CD4-positive, alpha-beta T cell treated with Interleukin-2 at 100 ng/mL for 4 hours (primary cell): ENCODE measurements at regions not wholly inside any gene's neighbourhood (a gene's known extent, or its start where the extent isn't known, plus 50 kb on each side); places are given as distances from the start of the nearest gene placed in this dataset.

ENCODE experiments used
- DNase-seq: peaks from one replicate; pipeline ENCODE4 v3.0.0-alpha.2; 2020; ENCODE audit warnings: low spot score

DNA sequence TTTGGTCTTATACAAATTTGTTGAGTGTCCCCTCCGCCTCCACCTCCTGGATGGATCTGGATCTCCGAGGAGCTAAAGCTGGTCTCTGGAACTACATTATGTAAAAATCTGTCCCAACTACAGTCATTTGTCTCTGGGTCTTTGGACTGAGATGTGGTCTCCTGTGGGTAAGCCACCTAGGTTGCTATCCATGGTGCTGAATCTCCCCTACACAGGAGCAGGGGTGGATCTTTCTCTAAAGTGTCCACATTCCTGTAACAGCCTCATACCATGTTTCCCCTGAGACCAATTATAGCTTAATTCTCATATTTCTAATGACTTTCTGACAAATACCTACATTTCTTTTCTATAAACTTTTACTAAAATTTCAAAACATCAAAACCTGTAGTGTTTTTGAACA lies 625.8 kb downstream of the TAFA4 start:
- peak; percentile 2 for DNase-seq

DNA sequence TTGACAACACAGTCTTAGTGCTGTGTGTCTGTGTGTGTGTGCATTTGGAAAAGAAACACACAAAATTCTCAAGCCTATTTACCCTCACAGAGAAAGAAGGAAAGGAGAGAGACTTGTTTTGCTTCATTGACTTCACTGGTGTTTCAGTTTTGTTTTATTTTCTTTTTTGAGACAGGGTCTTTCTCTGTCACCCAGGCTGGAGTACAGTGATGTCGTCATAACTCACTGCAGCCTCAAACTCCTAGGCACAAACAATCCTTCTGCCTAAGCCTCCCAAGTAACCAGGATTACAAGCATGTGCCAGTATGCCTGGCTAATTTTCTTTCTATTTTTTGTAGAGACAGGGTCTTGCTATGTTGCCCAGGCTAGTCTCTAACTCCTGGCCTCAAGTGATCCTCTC lies 636.9 kb downstream of the TAFA4 start:
- no peak for DNase-seq

DNA sequence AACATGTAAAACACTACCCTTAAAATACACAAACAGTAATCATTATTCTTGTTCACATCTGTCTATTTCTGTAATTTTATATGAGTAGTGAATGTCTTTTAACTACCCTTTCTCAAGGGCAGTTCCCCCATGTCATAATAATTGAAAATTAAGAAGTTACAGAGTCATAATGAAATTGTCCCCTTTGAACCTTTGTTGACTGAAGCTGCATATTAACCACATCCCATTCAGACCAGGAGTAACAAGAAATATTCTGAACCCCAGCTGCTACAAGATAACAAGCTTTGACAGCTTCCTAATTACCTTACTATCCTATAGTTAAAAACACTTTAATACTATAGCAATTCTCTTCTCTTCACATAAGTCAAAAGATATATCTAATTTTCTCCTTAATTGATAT lies 635.9 kb upstream of the SUCLG2 start:
- DNase-seq = no peak

DNA sequence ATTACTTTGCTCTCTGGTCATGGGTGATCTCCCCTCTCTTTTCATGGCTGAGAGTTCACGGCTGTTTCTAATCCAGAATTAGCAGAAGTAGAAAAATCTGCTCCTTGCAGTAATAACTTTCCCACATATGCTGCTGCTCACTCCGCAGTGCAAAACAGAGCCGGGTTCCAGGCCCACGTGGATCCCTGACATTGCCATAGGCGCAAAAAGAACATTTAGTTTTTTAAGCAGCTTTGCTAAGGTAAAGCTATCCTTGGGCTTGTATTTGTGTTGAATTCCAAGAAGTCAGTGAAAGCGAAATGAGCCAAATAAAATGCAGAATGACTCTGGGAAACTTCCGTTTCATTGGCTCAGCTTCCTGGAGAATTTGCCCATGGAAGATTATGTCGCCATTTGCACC lies 633.7 kb upstream of the SUCLG2 start:
- DNase-seq = no peak

DNA sequence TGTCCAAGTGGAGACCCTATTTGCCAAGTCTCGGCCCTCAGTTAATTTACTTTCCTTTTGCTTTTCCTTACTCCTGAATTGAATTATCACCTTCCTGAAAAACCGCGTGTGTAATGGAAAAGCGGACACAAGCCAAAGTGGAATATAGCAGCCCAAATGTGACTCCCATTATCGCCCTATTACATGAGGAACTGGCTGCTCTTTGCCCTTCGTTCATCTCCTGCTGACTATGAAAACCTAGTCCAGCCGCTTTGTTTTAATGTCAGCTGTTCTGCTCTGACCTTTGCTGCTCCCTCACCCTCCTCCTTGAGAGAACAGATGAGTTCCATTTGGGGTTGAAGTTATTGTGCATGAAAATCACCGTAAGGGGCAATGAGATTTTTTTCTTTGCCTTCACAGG lies 632.7 kb upstream of the SUCLG2 start:
- DNase-seq = no peak

DNA sequence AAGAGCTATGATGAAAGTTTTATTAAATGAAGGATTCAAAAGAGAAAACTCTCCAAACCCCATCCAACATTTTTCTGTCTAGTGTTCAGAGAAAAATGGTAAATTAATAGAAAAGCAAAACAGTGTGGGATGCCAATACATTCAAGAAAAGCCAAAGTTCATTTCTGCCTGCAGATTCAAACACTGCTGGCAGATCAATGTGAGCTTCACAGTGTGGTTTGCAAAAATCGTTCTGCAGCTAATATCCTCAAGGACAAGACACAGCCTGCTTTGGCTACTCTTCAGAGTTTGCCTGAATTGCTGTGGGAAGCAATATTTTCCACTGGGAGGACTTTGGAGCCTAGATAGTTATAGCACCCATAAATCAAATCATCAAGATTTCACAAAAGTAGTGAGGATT lies 619.9 kb upstream of the SUCLG2 start:
- no peak for DNase-seq

DNA sequence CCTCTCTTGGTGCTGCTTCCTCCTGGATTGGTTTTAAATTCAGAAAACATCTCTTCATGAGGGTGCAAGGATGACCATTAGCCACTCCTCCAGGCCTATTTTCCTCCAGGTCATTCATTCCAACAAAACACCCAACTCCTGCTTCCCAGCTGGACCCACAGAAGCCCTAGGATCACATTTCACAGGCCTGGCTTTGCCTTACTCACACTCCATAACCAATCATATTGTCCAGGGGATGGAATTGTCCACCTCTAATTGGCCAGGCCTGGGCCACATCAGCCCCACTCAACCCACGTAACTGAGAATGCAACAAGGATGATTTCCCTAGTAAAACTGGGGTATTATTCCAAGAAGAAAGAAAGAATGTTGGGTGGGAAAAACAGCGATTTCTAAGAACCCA lies 616.7 kb upstream of the SUCLG2 start:
- DNase-seq = no peak

DNA sequence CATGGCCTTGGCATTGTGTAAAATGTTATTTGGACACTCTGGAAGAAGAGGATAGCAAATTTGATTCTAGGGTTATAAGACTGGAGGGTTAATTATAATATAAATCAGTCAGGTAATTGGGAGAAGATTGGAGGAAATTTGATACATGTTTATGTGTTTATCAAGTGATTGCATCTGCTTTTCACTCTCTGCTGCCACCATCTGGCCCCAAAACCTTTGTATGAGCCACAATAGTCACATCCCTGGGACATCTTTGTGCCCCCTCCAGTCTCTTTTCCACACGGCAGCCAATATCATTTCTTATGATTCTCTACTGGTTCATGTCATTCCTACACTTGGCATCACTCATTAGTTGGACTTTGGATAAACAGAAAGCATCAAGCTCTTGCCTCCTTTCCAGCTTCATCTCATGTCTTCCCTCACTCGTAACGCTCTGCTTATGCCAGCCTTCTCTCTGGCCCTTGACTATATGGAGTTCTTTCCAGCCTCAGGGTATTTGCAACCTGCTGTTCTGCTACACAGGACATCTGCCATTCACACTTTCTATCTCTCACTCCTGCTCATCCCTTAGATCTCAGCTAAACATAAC lies 602.3 kb upstream of the SUCLG2 start:
- peak; percentile 8 for DNase-seq

DNA sequence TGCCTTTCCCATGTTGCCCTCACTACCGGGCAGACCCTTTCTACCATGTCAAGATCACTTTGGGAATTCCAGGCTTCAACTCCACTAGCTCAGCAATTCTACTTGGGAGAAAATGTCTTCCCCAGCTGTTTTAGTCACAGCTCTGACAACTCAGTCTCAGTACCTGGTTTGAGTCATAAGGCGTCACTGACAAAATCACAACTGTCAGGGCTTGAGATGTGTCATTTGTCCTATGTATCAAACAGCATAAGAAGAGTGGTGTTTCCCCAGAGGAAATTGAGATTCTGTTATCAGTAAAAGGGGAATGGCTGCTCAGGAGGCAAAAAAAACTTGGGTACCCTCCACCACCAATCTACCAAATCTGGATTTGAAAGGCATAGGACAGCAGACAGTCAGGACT lies 594.9 kb upstream of the SUCLG2 start:
- no peak for DNase-seq

DNA sequence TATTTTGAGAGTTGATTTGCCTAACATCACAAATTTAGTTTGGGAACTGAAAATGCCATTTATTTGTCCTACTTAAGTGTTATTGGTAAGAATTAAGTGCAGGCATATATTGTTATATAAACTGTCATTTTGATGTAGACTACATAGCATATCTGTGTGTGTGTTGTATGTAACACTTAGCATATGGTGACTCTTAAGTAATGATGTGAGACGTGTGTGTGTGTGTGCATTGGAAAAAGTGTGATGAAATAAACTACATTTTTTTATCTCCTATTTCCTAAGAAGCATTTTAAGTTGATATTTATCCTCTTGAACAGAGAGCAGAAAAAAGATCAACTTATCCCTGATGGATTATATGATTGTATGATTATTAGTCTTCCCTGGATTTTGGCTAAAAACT lies 588.2 kb upstream of the SUCLG2 start:
- DNase-seq = no peak

DNA sequence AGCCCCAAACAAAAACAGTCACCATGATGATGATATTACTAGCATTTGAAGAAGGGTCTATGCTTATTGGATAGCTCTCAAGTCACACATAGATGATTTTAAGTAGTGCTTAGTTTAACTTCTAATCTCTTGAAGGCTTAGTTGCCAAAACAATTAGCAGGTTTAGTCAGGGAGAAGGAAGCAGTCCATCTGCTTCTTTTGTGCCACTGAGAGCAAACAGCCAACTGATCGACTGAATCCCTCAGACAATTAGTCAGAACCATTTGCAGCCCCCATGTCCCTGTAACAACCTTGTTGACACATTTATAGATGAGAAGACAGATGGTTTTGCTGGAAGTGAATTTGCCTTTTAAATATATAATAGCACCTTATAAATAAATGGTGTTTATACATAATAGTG lies 585.1 kb upstream of the SUCLG2 start:
- no peak for DNase-seq

DNA sequence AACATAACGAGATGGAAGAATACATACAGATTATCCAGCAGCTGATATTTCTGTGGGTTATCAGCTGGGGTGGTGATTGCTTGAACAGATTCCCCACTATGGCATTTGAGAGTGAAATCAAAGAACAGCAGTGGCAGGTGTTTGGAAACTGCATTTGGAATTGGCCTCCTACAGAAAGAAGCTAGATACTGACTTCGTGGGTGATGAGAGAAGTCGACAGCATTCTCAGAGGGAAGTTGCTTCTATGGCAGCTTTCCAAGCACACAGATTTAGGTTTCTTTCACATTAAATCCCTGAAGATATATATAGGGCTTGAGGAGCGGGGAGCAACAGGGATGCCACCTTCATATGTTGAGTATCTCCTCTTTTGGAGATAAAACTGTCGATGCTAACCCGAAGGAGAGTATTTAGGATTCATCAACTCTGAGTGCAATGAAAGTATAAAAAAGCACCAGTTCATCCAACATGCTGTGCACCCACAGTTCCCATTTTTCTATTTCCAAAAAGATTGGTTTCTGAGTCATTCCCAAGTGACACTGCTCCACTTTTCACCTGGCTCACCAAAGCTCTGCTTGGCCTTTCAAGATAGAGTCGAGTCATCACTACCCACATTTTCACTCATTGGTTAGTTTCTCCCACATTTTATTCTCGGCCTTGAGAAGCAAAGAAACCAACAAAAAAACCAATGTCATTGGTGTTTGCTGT lies 579.8 kb upstream of the SUCLG2 start:
- no peak for DNase-seq

DNA sequence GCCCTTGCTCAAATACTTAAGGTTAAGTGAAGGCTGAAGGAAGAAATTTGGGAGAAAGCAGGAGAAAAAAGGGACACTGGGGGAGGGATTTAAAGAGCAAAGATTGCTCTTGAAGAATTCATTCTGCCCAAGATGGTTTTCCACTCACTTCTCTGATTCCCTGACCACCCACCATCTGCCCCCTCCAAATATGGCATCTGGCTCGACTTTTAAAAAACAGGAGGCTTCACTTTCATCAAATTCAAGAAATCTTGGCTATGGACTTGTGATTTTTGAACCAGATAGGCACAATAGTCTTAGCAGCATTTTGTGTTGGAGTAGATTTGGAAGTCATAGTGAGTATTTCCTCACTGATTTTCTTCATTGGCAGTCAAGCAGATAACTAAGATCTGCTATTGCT lies 574.4 kb upstream of the SUCLG2 start:
- no peak for DNase-seq

DNA sequence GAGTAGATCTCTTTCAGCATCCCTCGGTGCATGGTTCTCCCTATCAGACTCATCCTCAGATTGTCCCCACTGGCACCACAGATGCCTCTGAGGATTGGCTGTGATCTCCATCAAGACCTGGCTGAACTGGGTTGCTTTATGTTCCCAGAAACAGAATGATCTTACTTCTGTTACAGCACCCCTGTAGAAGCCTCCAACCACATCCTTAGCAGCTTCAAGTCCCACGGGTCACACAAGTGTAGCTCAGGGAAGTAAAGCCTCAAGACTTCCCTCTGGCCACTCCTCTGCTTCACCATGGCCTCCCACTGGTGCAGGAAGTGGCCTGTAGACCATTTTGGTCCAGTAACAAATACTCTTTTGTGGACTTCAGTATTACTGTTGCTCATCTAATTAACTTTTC lies 566.4 kb upstream of the SUCLG2 start:
- no peak for DNase-seq

DNA sequence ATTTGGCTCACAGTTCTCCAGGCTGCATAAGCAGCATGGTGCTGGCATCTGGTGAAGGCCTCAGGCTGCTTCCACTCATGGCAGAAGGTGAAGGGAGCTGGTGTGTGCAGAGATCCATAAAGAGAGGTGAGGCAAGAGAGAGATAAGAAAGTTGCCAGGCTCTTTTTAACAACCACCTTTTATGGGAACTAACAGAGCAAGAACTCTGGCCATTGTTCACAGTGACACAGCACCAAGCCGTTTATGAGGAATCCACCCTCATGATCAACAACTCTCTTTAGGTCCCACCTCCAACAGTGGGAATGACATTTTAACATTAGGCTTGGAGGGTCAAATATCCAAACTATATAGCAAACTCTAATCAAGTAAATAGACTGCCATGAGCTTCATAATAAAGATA lies 557.2 kb upstream of the SUCLG2 start:
- DNase-seq = no peak

DNA sequence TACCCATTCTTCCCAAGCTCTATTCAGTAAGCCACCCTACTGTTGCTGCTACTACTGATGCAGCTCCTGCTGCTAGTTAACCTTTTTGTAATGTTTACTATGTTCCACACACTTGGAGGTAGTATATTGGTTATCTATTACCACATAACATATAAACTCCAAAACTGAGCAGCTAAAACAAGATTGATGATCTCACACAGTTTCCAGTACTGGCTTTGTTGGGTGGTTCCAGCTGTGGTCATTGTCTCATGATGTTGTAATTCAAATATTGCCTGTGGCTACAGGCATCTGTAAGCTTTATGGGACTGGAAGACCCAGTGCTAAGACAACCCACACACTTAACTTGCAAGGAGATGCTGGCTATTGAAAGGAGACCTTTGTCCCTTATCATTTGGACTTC lies 556.2 kb upstream of the SUCLG2 start:
- DNase-seq = no peak

DNA sequence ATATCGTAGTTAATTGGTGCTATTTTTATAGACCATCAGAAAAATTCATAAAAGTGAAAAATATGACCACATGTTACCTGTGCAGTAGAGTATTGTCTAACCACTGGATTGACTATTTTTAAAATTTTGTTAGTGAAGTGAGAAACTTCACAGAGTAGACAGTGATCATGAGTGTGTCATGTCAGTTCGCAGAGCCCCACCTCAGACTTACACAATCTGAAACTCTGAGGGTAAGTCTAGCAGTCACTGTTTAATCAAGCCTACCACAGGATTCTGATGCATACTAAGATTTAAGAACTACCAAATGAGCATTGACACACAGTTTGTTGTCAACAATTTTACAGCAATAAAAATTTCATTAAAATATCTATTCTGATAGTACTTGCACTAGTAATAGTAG lies 552.9 kb upstream of the SUCLG2 start:
- DNase-seq = no peak

DNA sequence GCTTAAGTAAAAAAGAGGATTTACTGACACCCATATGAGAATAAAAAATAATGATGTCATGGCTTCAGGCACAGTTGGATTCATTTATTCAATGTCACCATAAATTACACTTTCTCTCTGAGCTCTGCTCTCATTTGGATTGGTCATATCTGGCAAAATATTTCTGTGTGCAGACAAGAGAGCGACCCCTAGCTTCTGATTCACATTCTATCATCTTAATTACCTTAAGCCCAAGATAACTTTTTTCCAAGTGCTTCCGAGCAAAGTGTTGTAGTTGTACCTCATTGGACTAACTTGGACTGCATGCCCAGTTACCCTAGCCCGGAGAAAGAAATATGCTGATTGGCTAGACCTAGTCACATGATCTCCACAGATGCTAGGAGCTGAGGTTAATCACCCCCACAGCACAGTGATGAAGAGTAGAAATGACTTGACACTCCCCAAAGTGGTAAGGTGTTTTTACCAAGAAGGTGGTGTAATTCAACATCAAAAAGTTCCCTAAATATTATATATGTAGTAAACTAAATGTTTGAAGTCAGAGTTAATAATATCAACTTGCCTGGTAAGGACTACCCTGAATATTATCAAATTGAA lies 552.2 kb upstream of the SUCLG2 start:
- no peak for DNase-seq

DNA sequence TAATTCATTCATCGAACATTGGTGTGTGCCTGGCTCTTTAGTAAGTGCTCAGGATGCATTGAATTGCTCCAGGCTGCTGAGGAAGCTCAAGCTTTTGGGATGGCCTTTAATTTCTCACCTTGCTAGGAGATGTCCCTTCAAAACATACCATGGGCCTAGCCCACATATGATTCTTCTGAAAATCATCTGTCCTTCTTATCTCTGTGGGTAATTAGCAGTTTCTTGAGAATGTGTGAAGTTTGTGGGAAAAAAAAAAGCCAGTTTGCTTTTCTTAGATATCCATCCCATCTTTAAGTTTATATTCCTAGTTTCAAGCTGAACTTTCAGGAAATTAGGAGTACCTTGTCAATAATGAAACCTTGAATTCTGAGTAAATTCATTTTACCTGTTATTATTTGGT lies 532.3 kb upstream of the SUCLG2 start:
- no peak for DNase-seq

DNA sequence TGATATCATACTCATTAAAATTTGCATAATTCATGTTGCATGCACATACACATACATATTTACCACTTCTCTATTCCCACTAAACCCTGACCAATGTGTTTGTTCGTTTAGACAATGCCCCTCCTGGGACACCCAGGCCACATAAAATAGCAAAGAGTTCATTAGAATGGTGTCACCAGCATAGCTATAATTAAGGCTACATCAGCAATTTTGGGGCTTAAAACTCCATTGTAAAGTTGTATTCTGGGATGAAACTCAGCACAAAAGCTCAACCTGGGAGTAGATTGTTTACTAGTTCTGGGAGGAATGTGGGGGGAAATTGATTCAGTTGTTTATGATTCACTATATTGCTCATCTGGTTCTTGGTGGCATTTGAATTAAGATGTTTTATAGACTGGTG lies 522.2 kb upstream of the SUCLG2 start:
- no peak for DNase-seq

DNA sequence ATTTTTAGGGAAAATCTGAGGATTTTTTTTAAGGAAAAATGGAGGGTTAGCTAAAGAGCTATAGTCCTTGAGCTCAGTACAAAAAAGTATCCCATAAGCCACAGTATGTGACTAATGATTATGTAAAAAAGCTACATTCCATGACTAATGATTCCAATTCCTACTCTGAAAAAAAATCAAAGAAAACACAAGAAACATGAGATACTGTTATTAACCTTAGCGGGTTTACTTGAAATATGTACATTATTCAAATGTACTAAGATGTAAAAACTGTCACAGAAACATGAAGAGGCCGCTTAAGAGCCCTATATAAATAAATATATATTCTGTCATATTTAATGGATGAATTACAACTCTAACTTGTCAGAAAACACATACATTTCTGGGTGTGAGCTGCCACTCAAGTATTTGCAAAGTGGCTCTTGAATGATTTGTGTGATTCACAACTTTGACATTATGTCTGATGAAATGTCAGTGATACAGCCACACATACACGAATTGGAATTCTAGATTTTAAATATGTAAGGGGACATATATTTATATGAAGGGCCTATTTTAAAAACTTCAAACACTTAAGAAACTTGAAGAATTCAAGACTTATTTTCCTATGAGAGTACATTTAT lies 518.7 kb upstream of the SUCLG2 start:
- no peak for DNase-seq

DNA sequence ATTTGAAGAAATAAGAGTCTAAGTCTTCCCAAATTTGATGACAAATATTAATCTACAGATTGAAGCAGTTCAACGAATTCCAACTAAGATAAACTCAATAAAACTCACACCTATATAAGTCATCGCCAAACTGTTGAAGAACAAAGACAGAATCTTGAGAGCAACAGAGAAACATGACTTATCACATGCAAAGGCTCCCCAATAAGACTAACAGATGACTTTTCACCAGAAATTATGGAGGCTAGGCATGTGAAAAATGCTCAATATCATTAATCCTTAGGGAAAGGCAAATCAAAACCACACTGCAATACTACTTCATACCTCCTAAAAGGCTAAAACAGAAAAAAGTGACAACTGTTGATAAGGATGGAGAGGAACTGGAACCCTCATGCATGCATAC lies 517.6 kb upstream of the SUCLG2 start:
- no peak for DNase-seq

DNA sequence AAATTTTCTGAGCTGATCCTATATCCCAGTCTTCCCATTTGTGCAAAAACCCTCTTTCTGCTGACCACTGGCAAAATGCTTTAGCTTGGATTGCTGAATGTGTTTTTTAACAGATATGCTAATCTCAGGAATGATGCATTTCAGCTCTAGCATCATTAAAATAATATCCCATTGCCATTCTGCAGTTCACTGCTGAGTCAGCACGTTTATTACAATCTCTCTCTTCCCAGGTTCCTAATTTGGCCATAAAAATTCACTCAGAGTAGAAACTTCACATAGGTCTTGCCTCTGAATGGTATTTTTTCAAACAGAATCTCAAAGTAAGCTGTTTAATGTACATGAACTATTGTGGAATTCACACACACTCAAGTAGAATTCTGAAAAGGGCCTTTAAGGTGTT lies 509.6 kb upstream of the SUCLG2 start:
- no peak for DNase-seq

DNA sequence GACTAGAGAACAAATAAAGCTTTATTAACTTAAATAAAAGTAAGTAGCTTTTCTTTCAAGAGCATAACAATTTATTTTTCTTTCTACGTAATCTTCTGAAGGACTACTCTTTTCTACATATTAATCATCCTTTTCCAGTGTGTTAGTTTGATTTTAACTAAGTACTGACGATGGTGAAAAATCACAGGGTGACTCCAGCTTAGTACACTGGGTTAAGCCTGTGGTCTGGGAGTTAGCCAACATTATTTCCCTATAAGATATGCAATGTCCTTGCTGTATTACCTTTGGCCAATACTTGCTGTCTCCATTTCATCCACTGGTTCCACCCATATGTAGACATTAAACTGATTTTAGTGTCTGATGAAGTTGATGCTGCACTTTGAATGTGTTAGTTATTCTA lies 508.6 kb upstream of the SUCLG2 start:
- DNase-seq = no peak
